ENCODE measurements at regions not wholly inside any gene's neighbourhood (a gene's known extent, or its start where the extent isn't known, plus 50 kb on each side); places are given as distances from the start of the nearest gene placed in this dataset.
A peak's percentile ranks its signal among the peaks of the same experiment; 100 is the strongest.

DNA sequence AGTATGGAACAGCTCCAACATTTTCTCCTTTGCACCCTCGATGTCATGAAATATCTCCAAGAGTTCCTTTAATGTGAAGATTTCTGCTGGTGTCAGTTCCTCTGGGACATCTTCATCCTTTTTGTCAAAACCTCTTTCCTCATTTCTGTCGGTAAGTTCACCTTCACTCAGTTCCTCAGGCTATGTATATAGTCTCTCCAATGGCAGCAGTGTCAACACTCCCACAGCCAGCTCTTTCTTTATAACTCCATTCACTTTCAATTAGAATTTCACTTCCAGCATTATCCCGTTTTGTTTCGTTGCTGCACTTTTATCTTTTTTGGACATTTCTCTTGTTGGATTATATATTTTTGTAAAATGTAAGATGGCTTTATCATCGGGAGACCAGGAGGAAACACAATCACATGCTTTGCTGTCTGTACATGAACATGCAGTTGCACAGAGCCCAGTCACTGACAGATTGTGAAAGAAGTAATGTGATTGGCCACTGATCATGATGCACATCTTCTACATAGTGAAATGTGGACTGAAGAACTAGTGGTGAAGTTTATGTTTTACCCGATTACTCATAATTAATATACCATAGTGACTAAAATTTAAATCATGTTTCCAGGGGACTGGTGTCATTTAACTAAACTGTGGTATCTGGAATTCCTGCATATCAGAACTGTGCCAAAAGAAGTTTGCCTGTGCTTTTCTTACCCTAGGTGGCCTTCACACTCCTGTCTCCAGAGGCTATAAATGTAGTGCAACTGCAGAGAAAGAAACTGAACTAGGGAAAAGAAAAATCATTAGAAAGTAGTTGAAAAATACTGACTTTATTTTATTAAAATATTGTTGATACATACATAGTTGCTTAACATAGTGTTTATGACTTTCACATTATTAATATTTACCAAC lies 289.6 kb downstream of the PPP1R3A start:
- DNase-seq: no peak
- H3K36me3 ChIP-seq (replicated peaks): no peaks in the 10 kb centered on the region
- no peaks in the 10 kb centered on the region for H3K27me3 ChIP-seq (replicated peaks)
- in situ Hi-C loops (cut with HindIII; ENCODE audit: low pct_ligation_motif_present, low sequenced_read_pairs): no loop called here
- no peak overlapping the region for H3K4me3 ChIP-seq (ENCODE audit: low read depth, low read length)
- H3K27ac ChIP-seq: no peak overlapping the region
- TF ChIP-seq, protein P1, sequence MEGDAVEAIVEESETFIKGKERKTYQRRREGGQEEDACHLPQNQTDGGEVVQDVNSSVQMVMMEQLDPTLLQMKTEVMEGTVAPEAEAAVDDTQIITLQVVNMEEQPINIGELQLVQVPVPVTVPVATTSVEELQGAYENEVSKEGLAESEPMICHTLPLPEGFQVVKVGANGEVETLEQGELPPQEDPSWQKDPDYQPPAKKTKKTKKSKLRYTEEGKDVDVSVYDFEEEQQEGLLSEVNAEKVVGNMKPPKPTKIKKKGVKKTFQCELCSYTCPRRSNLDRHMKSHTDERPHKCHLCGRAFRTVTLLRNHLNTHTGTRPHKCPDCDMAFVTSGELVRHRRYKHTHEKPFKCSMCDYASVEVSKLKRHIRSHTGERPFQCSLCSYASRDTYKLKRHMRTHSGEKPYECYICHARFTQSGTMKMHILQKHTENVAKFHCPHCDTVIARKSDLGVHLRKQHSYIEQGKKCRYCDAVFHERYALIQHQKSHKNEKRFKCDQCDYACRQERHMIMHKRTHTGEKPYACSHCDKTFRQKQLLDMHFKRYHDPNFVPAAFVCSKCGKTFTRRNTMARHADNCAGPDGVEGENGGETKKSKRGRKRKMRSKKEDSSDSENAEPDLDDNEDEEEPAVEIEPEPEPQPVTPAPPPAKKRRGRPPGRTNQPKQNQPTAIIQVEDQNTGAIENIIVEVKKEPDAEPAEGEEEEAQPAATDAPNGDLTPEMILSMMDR (IDR thresholded peaks at IDR 0.05; ENCODE audit: low read depth, low read length, missing control alignments): no peak

DNA sequence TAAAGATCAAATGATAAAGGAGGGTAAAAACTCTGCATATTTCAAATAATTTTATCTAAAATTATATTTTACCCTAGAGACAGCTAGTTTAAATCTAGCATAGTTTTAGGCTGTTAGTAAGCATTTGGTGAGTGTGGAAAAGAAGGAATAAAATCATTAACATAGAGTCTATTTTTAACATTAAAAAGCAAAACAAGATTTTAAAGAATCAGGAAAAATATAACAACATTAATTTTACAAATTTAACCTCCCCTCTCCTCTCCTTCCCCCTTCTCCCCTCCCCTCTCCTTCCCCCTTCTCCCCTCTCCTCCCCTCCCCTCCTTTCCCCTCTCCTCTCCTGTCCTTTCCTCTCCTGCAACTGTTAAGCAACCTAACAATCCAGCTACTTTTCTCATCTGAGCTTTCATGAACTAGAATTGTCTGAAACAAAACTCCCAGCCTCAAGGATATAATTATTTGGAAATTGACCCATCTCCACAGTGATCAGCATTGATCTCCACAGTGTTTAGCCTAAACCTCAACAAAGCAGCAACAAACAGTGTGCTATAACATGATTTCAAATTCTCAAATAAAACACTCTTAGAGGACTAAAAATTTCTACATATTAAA lies 293.2 kb downstream of the PPP1R3A start:
- H3K36me3 ChIP-seq (replicated peaks): no peaks in the 10 kb centered on the region
- no peaks in the 10 kb centered on the region for H3K27me3 ChIP-seq (replicated peaks)
- H3K4me3 ChIP-seq (ENCODE audit: low read depth, low read length): no peak overlapping the region
- DNase-seq: no peak
- in situ Hi-C loops (cut with HindIII; ENCODE audit: low pct_ligation_motif_present, low sequenced_read_pairs): no loop called here
- H3K27ac ChIP-seq: no peak overlapping the region
- TF ChIP-seq, protein P1 (IDR thresholded peaks at IDR 0.05; ENCODE audit: low read depth, low read length, missing control alignments): no peak

DNA sequence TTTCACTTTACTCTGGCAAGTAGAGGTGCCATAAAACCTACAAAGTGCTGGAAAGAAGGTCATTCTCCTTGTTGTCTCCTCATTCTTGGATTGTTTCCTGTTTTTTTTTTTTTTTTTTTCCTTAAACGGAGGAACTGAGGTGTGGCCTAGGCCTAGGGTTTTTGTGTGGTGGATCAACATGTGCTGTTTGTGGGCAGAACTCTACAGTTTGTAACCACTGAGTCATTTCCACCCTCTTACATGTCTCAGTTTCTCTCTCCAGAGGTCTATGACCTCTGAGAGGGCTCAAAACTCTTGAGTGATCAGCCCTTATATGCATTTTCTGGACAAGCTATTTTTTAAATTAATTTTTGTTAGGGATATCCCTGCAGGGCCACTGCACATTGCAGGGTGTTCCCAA lies 296.0 kb downstream of the PPP1R3A start:
- in situ Hi-C loops (cut with HindIII; ENCODE audit: low pct_ligation_motif_present, low sequenced_read_pairs): no loop called here
- Histone ChIP-seq H3K36me3 (replicated peaks) (no peaks in the 10 kb centered on the region), H3K27ac (no peak overlapping the region), H3K27me3 (replicated peaks) (no peaks in the 10 kb centered on the region), H3K4me3 (ENCODE audit: low read depth, low read length) (no peak overlapping the region)
- TF ChIP-seq, protein P1 (IDR thresholded peaks at IDR 0.05; ENCODE audit: low read depth, low read length, missing control alignments): no peak
- no peak for DNase-seq

DNA sequence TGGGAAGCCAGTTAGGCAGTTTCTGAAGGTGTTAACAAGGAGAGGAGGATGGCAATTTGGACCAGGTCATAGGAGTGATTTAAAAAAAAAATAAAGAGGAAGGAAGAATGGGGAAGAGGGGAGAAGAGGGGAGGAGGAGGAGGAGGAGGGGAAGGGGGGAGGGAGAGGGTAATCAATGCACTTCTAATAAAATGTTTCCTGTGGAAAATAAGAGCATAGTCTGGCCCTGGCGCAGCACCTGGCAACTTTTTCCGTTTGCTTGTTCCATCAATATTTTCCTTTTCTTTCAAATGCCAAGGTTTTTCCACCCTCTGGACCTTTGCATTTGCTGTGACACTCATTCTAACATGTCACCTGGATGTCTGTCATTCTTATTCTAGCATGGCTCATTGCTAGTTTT lies 308.2 kb downstream of the PPP1R3A start:
- H3K27ac ChIP-seq: no peak overlapping the region
- no peak for DNase-seq
- H3K27me3 ChIP-seq (replicated peaks): no peaks in the 10 kb centered on the region
- TF ChIP-seq, protein P1 (IDR thresholded peaks at IDR 0.05; ENCODE audit: low read depth, low read length, missing control alignments): no peak
- H3K36me3 ChIP-seq (replicated peaks): no peaks in the 10 kb centered on the region
- in situ Hi-C loops (cut with HindIII; ENCODE audit: low pct_ligation_motif_present, low sequenced_read_pairs): no loop called here
- H3K4me3 ChIP-seq (ENCODE audit: low read depth, low read length): no peak overlapping the region

DNA sequence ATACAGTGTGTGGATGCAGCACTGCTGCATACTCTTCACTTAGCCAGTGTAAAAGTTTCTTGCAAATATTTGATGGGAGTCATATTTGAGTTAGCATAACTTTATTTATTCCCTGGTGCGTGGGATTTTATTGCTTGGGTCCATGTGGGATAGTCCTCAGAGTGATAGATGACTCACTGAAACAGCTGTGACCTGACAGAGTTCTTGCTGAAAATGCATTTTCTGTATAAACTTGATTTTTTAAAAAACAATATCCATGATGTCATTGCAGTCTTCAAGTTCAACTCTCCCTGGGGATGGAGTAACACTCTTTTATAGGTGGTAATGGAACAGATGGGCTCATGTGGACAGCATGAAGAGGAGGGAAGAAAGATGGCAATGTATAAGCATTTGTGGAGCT lies 310.0 kb downstream of the PPP1R3A start:
- Histone ChIP-seq H3K36me3 (replicated peaks) (no peaks in the 10 kb centered on the region), H3K4me3 (ENCODE audit: low read depth, low read length) (no peak overlapping the region), H3K27me3 (replicated peaks) (no peaks in the 10 kb centered on the region), H3K27ac (no peak overlapping the region)
- in situ Hi-C loops (cut with HindIII; ENCODE audit: low pct_ligation_motif_present, low sequenced_read_pairs): no loop called here
- peak; percentile 27 for DNase-seq
- TF ChIP-seq, protein P1 (IDR thresholded peaks at IDR 0.05; ENCODE audit: low read depth, low read length, missing control alignments): no peak

All from brain microvascular endothelial cell (primary cell).